Left cardiac atrium (tissue), 4 donors: ENCODE measurements at regions not wholly inside any gene's neighbourhood (a gene's known extent, or its start where the extent isn't known, plus 50 kb on each side); places are given as distances from the start of the nearest gene placed in this dataset.
"Not testable (repeated sequence)": the region's sequence is repeated elsewhere in the genome, so short reads cannot be mapped to it uniquely, and the experiment has no call there.

ENCODE experiments used
- ATAC-seq, 2 donors: fragments of 200-7000 bp; cut with Tn5 transposase; one replicate each; pipeline ENCODE4 v1.9.1; 2020; ENCODE audit warnings: mild to moderate bottlenecking in 2 of 2, moderate library complexity in 2 of 2
- DNase-seq: peaks from one replicate; pipeline ENCODE4 v3.0.0-alpha.2; 2020
- intact Hi-C, 2 donors: fragments of 100-400 bp; cut with DNase I; formaldehyde crosslinking; loops; one replicate each; pipeline versions ENCODE4 v1.14.1 to v1.15.1; 2022 to 2023
- donor health status: DM: no; HTN: yes; CAD: no.
- donor health status: DM: no; HTN: yes; CAD: no; lungs with severe emphysema.
- donor health status: DM: yes; HTN: yes; CAD: no.
- donor health status: Dilated cardiomyopathy.

DNA sequence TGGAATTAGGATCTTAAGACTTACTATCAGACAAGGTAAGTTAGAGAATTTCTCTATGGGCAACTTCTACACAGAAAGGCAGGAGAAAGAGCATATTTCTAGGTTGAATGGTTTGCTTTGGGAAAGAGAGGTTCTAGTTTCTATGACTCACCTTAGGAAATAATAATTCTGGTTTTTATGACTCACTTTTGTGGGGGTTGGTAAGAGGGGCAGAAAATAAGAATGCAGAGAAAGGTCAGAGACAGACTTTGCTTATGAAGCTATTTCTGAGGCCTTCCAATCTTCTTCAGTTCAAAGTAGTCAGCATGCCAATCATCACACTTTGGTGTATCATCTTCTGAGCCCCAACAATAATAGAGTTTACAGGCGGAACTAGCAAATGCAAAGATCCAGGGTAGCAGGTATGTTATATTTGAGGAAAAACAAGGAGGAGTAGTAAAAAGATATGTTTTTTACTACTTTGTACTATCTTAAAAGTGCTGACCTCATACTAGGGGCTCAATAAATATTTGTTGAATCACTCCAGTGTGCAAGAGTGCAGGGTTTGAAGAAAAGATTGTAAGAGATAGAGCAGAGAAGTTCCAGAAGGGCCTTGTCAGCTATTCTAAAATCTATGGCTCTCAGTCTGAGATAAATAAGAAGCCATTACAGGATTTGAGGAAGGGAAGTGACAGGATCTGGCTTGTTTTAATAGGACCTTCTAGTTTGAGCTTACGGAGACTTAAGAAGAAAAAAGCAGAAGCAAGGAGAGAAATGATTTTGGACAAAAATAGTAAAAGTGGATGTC is 56.7 kb upstream of the LRFN5 start:
- no peak for DNase-seq
- intact Hi-C loops = no loop called here
- no peak for ATAC-seq

DNA sequence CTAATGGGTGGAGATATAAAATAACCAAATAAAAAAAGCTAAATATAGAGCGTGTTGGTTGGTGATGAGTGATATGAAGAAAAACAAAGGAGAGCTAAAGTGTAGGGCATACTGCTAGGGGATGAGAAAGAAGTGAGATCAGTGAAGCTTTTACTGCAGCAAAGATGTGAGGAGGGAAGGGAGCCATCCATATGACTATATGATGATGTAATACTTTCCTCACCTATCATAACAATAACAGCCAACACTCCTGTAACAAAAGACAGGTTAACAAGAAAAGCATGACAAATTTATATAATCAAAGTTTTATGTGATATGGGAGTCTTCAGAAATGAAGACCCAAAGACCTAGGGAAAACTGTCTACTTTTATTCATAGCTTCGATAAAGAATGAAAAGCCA is 57.4 kb upstream of the LRFN5 start:
- no peak for DNase-seq
- intact Hi-C loops = no loop called here
- ATAC-seq = no peak

DNA sequence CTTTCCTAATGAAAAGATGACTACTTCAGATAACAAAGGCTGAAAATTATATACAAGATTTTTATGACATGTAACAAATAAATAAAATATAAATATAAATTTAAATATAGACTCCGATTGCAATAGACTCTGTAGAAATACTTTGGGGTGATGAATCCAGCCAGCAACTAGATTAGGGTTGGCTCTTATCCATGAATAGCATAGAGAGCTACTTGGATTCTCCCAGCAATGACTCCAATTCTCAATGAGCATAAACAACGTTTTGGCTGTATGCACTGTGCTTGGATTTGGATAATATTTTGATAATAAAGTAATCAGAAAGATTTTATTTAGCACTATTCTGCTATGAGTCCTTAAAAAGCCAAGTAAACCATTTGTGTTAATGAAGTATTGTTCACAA is 58.0 kb upstream of the LRFN5 start:
- no peak for ATAC-seq
- no peak for DNase-seq
- intact Hi-C loops = no loop called here

DNA sequence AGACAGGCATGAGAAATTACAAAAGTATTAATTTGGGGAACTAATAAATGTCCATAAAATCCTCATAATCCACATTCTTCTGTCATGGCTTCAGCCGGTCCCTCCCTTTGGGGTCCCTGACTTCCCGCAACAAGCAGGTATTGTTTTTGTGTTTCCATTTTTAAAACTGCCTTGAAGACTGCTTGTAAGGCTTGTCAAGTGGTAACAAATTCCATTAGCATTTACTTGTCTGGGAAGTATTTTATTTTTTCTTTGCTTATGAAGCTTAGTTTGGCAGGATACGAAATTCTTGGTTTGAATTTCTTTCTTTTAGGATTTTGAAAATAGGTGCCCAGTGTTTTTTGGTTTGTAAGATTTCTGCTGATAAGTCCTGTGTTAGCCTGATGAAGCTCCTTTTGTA is 65.3 kb upstream of the LRFN5 start:
- ATAC-seq (no peak), DNase-seq (no peak)
- intact Hi-C loops = no loop called here

DNA sequence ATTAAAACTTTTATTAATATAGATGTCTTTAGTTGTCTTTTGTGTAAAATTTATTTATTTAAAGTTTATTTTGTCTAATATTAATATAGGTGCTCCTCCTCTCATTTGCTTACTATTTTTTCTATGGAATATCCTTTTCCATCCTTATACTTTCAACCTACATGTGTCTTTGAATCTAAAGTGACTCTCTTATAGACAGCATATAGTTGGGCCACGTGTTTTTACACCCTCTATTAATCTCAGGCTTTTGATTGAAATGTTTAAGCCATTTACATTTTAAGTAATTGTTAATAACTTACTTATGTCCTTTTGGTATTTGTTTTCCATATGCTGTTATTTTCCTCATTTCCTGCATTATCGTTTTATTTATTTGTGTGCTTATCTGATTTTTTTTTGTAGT is 74.4 kb upstream of the LRFN5 start:
- intact Hi-C loops = no loop called here
- DNase-seq (no peak), ATAC-seq (no peak)

DNA sequence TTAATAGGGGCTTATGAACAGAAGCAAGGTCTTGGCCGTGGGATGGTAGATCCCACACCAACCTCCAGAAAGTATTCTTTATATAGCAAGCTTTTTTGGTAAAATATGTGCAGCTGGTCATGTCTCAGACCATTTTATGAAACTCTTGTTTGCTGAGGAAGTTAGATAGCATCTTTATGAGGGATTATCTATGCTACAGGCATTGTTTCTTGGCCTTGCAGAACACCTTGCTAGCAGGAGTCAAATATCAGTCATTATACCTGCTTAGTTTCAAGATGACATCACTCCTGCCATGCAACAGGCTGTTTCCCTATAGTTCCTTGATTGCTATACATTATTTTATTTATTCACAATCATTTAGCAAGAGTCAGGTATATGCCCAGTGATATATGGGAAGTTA is 84.8 kb upstream of the LRFN5 start:
- DNase-seq (no peak), ATAC-seq (no peak)
- intact Hi-C loops = no loop called here

DNA sequence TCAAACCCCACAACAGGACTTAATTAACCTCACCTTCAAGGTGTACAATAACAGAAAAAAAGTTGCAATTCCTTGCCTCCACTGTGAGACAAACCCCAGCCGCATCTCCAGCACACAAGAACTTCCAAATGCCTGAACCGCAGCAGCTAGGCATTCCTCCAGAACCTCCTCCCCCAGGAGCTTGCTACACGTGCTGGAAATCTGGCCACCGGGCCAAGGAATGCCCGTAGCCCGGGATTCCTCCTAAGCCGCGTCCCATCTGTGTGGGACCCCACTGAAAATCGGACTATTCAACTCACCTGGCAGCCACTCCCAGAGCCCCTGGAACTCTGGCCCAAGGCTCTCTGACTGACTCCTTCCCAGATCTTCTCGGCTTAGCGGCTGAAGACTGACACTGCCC is 88.6 kb upstream of the LRFN5 start:
- DNase-seq, ATAC-seq, intact Hi-C loops: not testable (repeated sequence)

DNA sequence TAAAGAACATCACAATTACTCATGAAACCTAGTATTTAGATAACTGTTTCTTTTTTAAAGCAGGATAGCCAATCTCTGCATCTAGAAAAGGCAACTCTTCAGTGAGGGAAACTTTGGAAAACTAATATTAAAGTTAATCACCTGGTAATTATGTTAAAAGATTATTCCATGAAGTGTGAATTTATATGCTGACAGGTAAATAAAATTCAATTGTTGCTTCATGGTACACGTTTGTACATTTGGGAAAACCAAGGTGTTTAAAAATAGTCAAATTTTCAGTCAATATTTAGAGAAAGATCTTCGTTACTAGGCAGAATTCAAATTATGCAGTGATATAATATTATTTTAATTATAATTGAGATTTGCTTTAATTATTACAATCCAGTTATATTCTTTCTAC is 100.1 kb upstream of the LRFN5 start:
- no peak for ATAC-seq
- DNase-seq = no peak
- intact Hi-C loops = no loop called here

DNA sequence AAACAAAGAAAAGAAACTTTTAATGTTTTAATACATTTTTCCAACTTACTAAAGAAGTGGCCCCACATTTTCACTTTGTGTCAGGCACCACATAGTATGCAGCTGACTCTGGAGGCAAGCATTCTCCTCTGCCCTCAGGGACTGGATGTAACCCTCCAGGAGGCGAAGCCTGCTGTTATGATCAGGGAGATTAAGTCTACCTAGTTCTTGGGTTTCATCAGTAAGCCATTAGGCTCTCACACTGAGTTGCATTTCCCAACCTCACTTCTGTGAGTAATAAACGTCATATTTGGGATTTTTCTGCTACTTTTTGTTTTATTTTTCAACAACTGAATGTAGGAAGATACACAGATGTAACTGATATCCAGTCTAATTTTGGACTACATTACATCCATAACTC is 101.2 kb upstream of the LRFN5 start:
- no peak for ATAC-seq
- intact Hi-C loops = no loop called here
- no peak for DNase-seq

DNA sequence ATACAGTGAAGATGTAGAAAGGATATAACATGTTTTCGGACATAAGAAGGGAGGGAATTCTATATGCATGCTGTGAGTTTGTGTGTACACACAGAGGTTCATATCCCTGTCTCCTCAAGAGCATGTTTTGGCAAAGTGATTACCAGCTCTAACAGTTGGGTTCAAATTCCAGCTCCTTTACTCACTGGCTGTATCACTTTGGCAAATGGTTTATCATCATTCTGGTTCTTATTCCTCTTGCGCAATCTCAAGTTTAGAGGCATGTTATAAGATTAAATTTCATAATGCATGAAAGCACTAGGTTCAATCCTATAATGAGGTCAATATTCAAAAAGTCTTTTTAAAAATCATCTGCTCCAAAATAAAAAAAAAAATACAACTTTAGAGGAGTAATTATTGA is 107.7 kb upstream of the LRFN5 start:
- ATAC-seq (peak in 1 of 2 donors; percentile 44), DNase-seq (no peak)
- intact Hi-C loops = no loop called here

DNA sequence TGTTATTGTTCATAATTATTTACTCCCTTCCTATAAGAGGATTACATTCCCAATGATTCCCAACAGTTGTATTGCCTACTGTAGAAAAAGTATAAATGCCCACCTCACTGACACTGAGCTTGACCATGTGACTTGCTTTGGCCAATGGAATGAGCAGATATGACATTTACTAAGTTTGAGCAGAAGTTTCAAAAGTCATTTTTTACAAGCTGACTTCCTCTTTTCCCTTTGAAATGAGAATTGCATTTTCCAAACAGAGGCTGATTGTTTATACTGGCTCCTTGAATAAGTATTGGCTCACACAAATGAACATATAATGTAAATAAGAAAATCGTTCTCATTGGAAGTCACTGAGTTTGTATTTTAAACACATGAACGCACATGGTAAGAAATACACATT is 116.4 kb upstream of the LRFN5 start:
- intact Hi-C loops = no loop called here
- ATAC-seq = no peak
- DNase-seq = no peak

DNA sequence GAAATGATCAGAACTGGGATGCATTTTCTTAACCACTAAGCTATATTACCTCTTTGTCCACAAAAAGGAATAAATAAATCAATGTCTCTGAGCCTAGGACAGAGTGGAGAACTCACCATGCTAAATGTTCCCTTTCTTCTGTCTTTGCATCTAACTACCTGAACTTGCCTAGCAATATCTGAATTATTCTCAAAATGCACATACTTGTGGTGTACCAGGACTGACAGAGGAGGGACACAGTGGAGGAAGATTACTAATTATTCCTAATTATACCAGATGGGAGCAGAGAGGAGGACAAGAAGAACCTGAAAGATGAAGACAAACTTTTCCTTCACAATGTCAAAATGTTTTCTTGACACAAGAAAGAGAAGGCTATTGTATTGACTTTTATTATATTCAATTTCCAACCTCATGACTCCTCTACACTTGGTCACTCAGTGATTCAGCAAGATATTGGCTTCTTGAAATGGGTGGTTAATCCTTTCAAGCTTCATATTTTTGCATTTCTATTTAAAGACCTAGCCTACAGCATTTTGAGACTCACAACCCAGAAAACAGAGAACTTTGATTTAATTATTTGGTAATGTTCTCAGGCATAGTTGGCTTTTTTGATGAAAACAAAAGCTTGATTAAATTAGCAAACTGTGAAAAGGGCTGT is 117.2 kb upstream of the LRFN5 start:
- ATAC-seq = no peak
- no peak for DNase-seq
- intact Hi-C loops = no loop called here

DNA sequence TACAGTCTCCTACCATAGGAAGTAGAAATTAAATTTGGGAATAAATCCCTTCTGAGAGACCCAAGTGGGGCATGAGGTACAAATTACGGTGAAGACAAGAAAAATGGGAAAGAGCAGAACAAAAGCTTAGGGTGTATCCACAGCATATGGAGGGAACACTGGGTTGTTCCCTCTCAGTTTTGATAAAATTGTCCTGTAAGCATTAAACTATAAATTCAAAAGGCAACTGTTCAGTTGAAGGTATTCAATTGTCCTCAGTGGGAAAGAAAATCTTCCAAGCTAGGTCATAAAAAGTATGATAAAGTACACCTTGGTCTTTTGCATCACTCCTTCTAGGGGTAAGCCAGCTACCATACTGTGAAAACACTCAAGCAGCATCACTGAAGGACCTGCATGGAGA is 118.3 kb upstream of the LRFN5 start:
- DNase-seq (no peak), ATAC-seq (no peak)
- intact Hi-C loops = no loop called here

DNA sequence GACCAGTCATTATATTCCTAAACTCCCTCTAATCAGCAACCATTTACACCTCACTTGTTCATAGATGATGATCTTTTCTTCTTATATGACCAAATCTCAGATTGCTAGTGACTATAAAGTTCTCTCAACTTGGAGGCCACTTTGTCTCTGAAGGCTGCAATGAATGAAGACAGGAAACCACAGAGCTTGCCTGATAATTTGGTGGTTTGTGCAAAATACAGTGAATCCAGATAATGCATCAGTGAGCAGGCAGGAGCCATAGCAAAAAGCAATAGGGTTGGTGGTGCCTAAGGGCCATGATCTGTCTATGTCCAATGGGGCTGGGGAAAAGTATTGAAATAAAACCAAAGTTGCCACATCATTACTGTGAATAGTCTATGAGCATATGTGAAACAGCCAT is 123.8 kb upstream of the LRFN5 start:
- intact Hi-C loops = no loop called here

DNA sequence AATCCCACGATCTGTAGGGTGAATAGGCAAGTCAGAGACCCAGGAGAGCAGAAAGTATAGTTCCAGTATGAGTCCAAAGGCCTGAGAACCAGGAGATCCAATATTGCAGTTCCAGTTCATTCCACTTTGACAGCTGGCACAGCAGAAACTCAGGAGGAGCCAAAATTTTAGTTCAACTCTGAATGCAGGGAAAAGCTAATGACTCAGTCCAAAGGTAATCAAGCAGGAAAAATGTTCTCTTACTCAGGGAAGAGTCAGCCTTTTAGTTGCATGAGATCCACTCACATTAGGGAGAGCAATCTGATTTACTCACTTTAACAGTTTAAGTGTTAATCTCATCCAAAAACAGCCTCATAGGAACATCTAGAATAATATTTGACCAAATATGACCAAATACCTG is 130.2 kb upstream of the LRFN5 start:
- DNase-seq (no peak), ATAC-seq (no peak)
- intact Hi-C loops = no loop called here

More for the DNA sequence above, 123.8 kb upstream of the LRFN5 start:
- no peak for ATAC-seq
- no peak for DNase-seq

DNA sequence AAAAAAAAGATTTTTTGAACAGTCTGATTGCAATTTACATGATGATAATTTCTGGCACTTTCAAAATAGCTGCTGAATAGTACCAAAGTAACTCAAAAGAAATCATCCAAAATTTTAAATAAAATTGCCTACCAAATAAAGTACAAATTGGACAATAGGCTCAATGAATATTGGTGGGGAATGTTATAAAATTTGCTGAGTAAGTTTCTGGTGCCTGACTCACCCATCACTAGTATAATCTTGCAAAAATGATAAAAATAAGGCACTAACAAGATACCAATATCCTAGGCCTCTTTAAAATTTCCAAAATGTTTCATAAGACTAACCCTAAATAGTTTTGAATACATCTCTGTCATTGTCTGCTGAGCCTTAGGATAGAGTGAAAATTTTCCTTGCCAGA is 145.3 kb upstream of the LRFN5 start:
- DNase-seq (no peak), ATAC-seq (no peak)
- intact Hi-C loops = no loop called here

DNA sequence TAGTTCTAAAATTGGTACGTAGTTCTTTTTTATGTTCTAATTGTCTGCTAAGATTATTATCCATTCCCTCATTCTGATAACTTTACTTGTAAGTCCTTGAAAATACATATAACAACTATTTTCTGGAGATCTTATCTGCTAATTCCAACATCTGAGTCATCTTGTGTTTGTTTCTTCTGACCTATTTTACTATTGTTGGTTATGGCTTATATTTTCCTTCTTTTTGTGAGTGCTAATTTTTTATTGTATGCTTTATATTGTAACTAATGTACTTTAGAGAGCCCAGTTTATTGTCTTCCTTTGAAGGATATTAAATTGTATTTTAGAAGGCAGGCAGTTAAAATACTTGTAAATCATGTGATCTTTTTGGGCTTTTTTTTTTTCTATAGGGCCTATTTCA is 149.3 kb upstream of the LRFN5 start:
- ATAC-seq (no peak), DNase-seq (no peak)
- intact Hi-C loops = no loop called here

DNA sequence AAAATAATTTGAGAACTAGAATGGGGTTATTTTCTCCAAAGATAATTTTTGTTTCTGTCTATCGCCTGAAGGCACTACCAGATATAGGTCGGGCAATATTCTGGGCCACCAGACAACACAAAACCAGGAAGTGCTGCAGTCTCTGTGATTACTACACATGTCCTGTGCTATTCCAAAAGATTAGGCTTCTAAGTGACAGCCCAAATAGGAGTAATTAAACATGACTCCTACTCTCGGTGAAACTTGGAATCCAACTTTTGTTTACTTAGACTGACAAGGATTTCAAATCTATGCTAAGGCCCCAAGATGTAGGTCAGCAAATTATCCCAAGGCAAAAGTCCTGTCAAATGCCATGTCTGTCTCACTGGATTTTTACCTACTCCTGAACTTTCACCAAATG is 157.6 kb upstream of the LRFN5 start:
- intact Hi-C loops = no loop called here
- DNase-seq = no peak
- ATAC-seq = peak in 1 of 2 donors; percentile 38

DNA sequence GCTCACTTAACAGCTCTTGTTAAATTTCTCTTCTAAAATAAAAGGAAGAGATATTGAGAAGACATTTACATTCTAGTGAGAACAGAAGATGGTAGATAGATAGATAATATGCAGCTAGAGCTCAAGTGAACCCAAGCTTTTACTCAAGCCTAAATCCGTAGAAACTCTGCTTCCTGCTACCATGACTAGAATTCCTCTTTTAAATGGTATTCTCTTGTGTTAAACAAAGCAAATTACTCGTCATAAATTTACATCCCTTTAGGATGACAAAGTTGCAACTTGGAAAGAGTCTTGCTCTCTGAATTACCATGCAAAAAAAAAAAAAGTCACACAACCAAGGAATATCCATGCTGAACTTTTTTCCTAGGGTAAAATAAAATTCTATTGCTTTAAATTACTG is 160.7 kb upstream of the LRFN5 start:
- no peak for DNase-seq
- no peak for ATAC-seq
- intact Hi-C loops = no loop called here

DNA sequence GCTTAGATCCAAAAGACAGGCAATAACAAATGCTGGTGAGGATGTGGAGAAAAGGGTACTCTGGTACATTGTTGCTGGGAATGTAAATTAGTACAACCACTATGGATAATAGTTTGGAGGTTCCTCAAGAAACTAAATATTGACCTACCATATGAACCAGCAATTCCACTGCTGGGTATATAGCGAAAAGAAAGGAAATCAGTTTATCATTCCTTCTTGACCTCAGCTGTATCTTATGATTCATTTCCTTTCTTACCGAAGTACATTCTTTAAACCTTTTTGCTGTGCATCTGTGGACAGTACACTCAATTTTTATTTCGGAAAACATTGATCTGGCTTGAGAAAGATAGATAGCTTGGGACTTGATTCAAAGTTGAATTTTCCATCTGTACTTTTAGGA is 183.2 kb upstream of the LRFN5 start:
- intact Hi-C loops = no loop called here
- ATAC-seq = no peak
- DNase-seq = no peak

DNA sequence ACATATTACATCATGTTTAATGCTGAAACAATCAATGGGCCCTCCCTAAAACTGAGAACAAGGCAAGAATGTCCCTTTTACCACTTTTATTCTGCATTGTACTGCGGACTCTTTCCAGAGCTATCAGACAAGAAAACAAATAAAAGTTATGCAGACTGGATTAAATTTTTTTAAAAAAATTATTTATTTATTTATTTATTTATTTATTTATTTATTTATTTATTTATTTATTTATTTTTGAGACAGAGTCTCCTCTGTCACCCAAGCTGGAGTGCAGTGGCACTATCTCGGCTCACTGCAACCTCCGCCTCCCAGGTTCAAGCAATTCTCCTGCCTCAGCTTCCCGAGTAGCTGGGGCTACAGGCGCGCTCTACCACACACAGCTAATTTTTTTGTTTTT is 185.4 kb upstream of the LRFN5 start:
- DNase-seq, ATAC-seq, intact Hi-C loops: not testable (repeated sequence)
